ENCODE measurements at regions not wholly inside any gene's neighbourhood (a gene's known extent, or its start where the extent isn't known, plus 50 kb on each side); places are given as distances from the start of the nearest gene placed in this dataset.

DNA sequence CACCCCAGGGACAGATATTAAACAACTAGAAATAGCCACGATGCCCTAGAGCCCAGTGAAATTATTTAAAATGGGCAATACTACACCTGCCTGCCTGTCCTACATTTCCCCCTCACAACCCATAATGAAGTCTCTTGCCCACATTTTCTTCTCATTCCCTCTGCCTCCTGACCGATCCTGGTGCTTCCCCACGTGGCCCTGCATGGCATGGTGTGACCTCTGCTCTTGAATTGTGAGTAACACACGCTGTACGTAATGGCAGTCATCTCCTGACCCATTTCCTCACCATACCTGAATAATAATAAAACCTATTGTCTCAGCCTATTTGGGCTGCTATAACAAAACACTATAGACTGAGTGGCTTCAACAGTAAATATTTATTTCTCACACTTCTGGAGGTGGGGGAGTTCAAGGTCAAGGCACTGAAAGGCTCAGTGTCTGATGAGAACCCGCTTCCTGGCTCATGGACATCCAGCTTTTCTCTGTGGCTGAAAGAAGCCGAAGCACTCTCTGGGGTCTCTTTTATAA, 77.0 kb upstream of the ENPP6 start:
- TF ChIP-seq, protein P1, sequence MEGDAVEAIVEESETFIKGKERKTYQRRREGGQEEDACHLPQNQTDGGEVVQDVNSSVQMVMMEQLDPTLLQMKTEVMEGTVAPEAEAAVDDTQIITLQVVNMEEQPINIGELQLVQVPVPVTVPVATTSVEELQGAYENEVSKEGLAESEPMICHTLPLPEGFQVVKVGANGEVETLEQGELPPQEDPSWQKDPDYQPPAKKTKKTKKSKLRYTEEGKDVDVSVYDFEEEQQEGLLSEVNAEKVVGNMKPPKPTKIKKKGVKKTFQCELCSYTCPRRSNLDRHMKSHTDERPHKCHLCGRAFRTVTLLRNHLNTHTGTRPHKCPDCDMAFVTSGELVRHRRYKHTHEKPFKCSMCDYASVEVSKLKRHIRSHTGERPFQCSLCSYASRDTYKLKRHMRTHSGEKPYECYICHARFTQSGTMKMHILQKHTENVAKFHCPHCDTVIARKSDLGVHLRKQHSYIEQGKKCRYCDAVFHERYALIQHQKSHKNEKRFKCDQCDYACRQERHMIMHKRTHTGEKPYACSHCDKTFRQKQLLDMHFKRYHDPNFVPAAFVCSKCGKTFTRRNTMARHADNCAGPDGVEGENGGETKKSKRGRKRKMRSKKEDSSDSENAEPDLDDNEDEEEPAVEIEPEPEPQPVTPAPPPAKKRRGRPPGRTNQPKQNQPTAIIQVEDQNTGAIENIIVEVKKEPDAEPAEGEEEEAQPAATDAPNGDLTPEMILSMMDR (IDR thresholded peaks at IDR 0.05 in 4 of 5, conservative IDR thresholded peaks at IDR 0.05 in 1 of 5) = no peak
- no peak for TF ChIP-seq POLR2A (IDR thresholded peaks at IDR 0.05)

Measured in gastrocnemius medialis (tissue), 4 donors.